ENCODE measurements at regions not wholly inside any gene's neighbourhood (a gene's known extent, or its start where the extent isn't known, plus 50 kb on each side); places are given as distances from the start of the nearest gene placed in this dataset.

DNA sequence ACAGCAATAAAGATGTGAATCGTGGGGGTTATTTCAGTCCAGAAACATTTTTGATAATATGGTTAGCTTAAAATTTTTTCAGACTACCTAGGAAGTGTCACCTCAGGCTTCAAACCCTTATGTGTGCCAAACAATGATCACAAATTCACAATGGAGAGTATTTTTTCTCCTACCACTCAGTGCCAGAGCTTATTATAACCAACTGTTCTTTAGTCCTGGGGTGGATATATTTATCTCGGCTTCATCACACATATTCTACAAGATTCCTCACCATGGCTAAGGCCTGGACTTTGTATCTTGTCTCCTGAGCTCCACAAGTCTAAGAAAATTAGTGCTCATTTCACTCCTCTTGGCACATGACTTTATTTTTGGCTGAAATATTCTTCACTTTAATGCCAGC is 629.1 kb downstream of the RWDD3 start:
- TF ChIP-seq CTCF (conservative IDR thresholded peaks at IDR 0.05; ENCODE audit: low read length) (no peak), EZH2phosphoT487 (IDR thresholded peaks at IDR 0.05; ENCODE audit: borderline replicate concordance) (no peak)
